ENCODE measurements at regions not wholly inside any gene's neighbourhood (a gene's known extent, or its start where the extent isn't known, plus 50 kb on each side); places are given as distances from the start of the nearest gene placed in this dataset.

GRCh38 chr12:92553389-92553788 lies 149.4 kb upstream of the PLEKHG7 start (continued):
- TF ChIP-seq ZNF592 (IDR thresholded peaks at IDR 0.05), result peak; percentile 87
- peak; percentile 84 for TF ChIP-seq EED (IDR thresholded peaks at IDR 0.05; ENCODE audit: low read depth)
- TF ChIP-seq RUNX3 (IDR thresholded peaks at IDR 0.05; ENCODE audit: low read length), result no peak
- peak; percentile 52; the same call in 1 of the 2 replicates for TF ChIP-seq IRF4 (IDR thresholded peaks at IDR 0.05; ENCODE audit: low read depth, low read length)
- no peak for TF ChIP-seq CHD4 (IDR thresholded peaks at IDR 0.05)
- no peak for TF ChIP-seq NFXL1 (IDR thresholded peaks at IDR 0.05; ENCODE audit: borderline replicate concordance)
- TF ChIP-seq CUX1 (IDR thresholded peaks at IDR 0.05; ENCODE audit: insufficient replicate concordance, low read depth, low read length), result no peak
- TF ChIP-seq PAX8 (IDR thresholded peaks at IDR 0.05), result no peak
- peak; percentile 19 for TF ChIP-seq SP1 (IDR thresholded peaks at IDR 0.05; ENCODE audit: low read depth, low read length)
- peak; percentile 39; the same call in 1 of the 2 replicates for TF ChIP-seq PAX5 (IDR thresholded peaks at IDR 0.05; ENCODE audit: borderline replicate concordance, low read depth, low read length)
- no peak for TF ChIP-seq RBBP5 (conservative IDR thresholded peaks at IDR 0.05)
- no peak for TF ChIP-seq HDAC6 (IDR thresholded peaks at IDR 0.05; ENCODE audit: unreplicated experiment)
- no peak for TF ChIP-seq ZZZ3 (IDR thresholded peaks at IDR 0.05; ENCODE audit: control insufficient read depth, insufficient read length, low read depth)
- TF ChIP-seq SIX5 (IDR thresholded peaks at IDR 0.05; ENCODE audit: low read depth, low read length, severe bottlenecking), result no peak
- TF ChIP-seq FOXK2 (IDR thresholded peaks at IDR 0.05), result no peak
- peak; percentile 36 for TF ChIP-seq RELA (IDR thresholded peaks at IDR 0.05; ENCODE audit: borderline replicate concordance, partially characterized antibody)
- TF ChIP-seq BCLAF1 (IDR thresholded peaks at IDR 0.05), result no peak
- no peak for TF ChIP-seq MYB (IDR thresholded peaks at IDR 0.05; ENCODE audit: borderline replicate concordance, low read depth, low read length)
- no peak for TF ChIP-seq BRCA1 (IDR thresholded peaks at IDR 0.05; ENCODE audit: low read depth, low read length)

Data from GM12878 (cell line).